ENCODE measurements at regions not wholly inside any gene's neighbourhood (a gene's known extent, or its start where the extent isn't known, plus 50 kb on each side); places are given as distances from the start of the nearest gene placed in this dataset.

GRCh38 chr17:53492532-53492931 is 330.2 kb upstream of the KIF2B start:
- TF ChIP-seq GLIS3 (CRISPR knock-in tag; IDR thresholded peaks at IDR 0.05) = no peak
- TF ChIP-seq BACH2 (CRISPR knock-in tag; IDR thresholded peaks at IDR 0.05; ENCODE audit: borderline replicate concordance) = no peak
- TF ChIP-seq ZFP30 (CRISPR knock-in tag; IDR thresholded peaks at IDR 0.05) = no peak
- no peak for TF ChIP-seq TSHZ2 (CRISPR knock-in tag; IDR thresholded peaks at IDR 0.05)
- TF ChIP-seq SNAI2 (CRISPR knock-in tag; IDR thresholded peaks at IDR 0.05) = no peak
- no peak for TF ChIP-seq OSR1 (CRISPR knock-in tag; IDR thresholded peaks at IDR 0.05)
- TF ChIP-seq RARB (CRISPR knock-in tag; IDR thresholded peaks at IDR 0.05) = no peak
- no peak for TF ChIP-seq ZNF565 (CRISPR knock-in tag; conservative IDR thresholded peaks at IDR 0.05; ENCODE audit: low read depth)
- no peak for TF ChIP-seq CREB5 (CRISPR knock-in tag; IDR thresholded peaks at IDR 0.05; ENCODE audit: low read depth)
- no peak for TF ChIP-seq ZFP3 (CRISPR knock-in tag; IDR thresholded peaks at IDR 0.05)

Data from SK-N-SH treated with all-trans-retinoic acid at 6 μM for 48 hours (cell line).